ENCODE measurements at regions not wholly inside any gene's neighbourhood (a gene's known extent, or its start where the extent isn't known, plus 50 kb on each side); places are given as distances from the start of the nearest gene placed in this dataset.

- DNase-seq = no peak
These were observed 267.6 kb upstream of the KCNH8 start for GRCh38 chr3:18880691-18881090.

- DNase-seq = no peak
These were observed 275.8 kb upstream of the KCNH8 start for GRCh38 chr3:18872466-18872865.

- DNase-seq = no peak
These were observed 277.7 kb upstream of the KCNH8 start for GRCh38 chr3:18870642-18871041.

- no peak for DNase-seq
These were observed 278.2 kb upstream of the KCNH8 start for GRCh38 chr3:18870074-18870640.

- DNase-seq = no peak
These were observed 279.2 kb upstream of the KCNH8 start for GRCh38 chr3:18868911-18869689.

- DNase-seq = no peak
These were observed 281.4 kb upstream of the KCNH8 start for GRCh38 chr3:18866899-18867298.

GRCh38 chr3:18864933-18865731 is 283.2 kb upstream of the KCNH8 start:
- no peak for DNase-seq

- DNase-seq = no peak
These were observed 286.2 kb upstream of the KCNH8 start for GRCh38 chr3:18862077-18862476.

GRCh38 chr3:18861137-18861536 is 287.2 kb upstream of the KCNH8 start:
- no peak for DNase-seq

GRCh38 chr3:18853269-18853668 is 295.0 kb upstream of the KCNH8 start:
- no peak for DNase-seq

GRCh38 chr3:18847583-18848197 is 300.6 kb upstream of the KCNH8 start:
- DNase-seq = no peak

GRCh38 chr3:18843983-18844382 is 304.3 kb upstream of the KCNH8 start:
- no peak for DNase-seq

GRCh38 chr3:18843188-18843587 is 305.1 kb upstream of the KCNH8 start:
- DNase-seq = no peak

GRCh38 chr3:18841422-18842343 is 306.6 kb upstream of the KCNH8 start:
- DNase-seq = no peak

GRCh38 chr3:18840535-18841137 is 307.7 kb upstream of the KCNH8 start:
- DNase-seq = no peak

- DNase-seq = no peak
These were observed 309.6 kb upstream of the KCNH8 start for GRCh38 chr3:18838758-18839157.

- DNase-seq = no peak
These were observed 311.1 kb upstream of the KCNH8 start for GRCh38 chr3:18837137-18837755.

GRCh38 chr3:18835021-18835420 is 313.3 kb upstream of the KCNH8 start:
- DNase-seq = no peak

GRCh38 chr3:18830087-18830486 is 318.2 kb upstream of the KCNH8 start:
- no peak for DNase-seq

- DNase-seq = no peak
These were observed 319.7 kb upstream of the KCNH8 start for GRCh38 chr3:18828637-18829036.

- DNase-seq = no peak
These were observed 320.6 kb upstream of the KCNH8 start for GRCh38 chr3:18827664-18828063.
